Lower leg skin (tissue), 3 donors: ENCODE measurements at regions not wholly inside any gene's neighbourhood (a gene's known extent, or its start where the extent isn't known, plus 50 kb on each side); places are given as distances from the start of the nearest gene placed in this dataset.

ENCODE experiments used
- CTCF ChIP-seq, 3 donors: fragments of 450-650 bp; IDR thresholded peaks; one replicate each; pipeline ENCODE4 v1.5.1; 2016; ENCODE audit warnings: antibody characterized with exemption in 3 of 3, mild to moderate bottlenecking in 3 of 3, moderate library complexity in 2 of 3
- POLR2A ChIP-seq, 2 donors: fragments of 450-650 bp; IDR thresholded peaks; one replicate each; pipeline ENCODE4 v1.6.1; 2016 to 2017; ENCODE audit warnings: antibody characterized with exemption in 2 of 2, mild to moderate bottlenecking in 1 of 2, moderate library complexity in 1 of 2

- TF ChIP-seq CTCF (IDR thresholded peaks at IDR 0.05) (no peak), POLR2A (IDR thresholded peaks at IDR 0.05) (no peak)
Measured at GRCh38 chr11:131217313-131218310, 152.8 kb upstream of the NTM start.
